IMR-90 (cell line): ENCODE measurements at regions not wholly inside any gene's neighbourhood (a gene's known extent, or its start where the extent isn't known, plus 50 kb on each side); places are given as distances from the start of the nearest gene placed in this dataset.

Experiments used
- MAFK ChIP-seq: IDR thresholded peaks from 2 replicates; pipeline ENCODE4 v1.6.1; 2012; ENCODE audit warnings: low read depth, low read length, improper control_type of control experiment
- TF ChIP-seq, protein P1 (sequence below): conservative IDR thresholded peaks from 2 replicates; pipeline ENCODE4 v1.5.1; 2012; ENCODE audit warnings: mild to moderate bottlenecking, low read depth, low read length, improper control_type of control experiment

DNA sequence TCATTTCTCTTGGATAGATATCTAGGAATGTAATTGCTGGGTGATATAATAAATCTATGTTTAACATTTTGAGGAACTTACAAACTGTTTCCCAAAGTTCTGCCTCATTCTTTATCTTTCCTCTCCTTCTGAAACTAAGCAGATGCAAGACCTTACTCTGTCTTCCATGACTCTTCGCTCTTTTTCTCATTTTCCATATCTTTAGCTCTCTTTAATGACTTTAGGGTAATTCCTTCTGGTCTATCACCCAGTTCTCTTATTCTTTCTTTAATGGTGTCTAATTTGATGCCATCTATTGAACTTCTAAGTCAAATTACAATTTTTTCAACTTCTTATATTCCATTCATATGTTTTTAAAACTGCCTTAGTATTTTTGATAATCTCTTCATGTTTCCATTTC is 316.6 kb downstream of the POU4F1 start:
- no peak for TF ChIP-seq MAFK
- TF ChIP-seq, protein P1, sequence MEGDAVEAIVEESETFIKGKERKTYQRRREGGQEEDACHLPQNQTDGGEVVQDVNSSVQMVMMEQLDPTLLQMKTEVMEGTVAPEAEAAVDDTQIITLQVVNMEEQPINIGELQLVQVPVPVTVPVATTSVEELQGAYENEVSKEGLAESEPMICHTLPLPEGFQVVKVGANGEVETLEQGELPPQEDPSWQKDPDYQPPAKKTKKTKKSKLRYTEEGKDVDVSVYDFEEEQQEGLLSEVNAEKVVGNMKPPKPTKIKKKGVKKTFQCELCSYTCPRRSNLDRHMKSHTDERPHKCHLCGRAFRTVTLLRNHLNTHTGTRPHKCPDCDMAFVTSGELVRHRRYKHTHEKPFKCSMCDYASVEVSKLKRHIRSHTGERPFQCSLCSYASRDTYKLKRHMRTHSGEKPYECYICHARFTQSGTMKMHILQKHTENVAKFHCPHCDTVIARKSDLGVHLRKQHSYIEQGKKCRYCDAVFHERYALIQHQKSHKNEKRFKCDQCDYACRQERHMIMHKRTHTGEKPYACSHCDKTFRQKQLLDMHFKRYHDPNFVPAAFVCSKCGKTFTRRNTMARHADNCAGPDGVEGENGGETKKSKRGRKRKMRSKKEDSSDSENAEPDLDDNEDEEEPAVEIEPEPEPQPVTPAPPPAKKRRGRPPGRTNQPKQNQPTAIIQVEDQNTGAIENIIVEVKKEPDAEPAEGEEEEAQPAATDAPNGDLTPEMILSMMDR = no peak
